Glomerular visceral epithelial cell (primary cell): ENCODE measurements at regions not wholly inside any gene's neighbourhood (a gene's known extent, or its start where the extent isn't known, plus 50 kb on each side); places are given as distances from the start of the nearest gene placed in this dataset.
"Not testable (repeated sequence)": the region's sequence is repeated elsewhere in the genome, so short reads cannot be mapped to it uniquely, and the experiment has no call there.

Experiments used
- DNase-seq: peaks from one replicate; pipeline ENCODE4 v3.0.0-alpha.2; 2016; ENCODE audit errors: extremely low spot score

- no peak for DNase-seq
Observed at GRCh38 chr2:11922294-11922693, 175.9 kb downstream of the LPIN1 start.

DNA sequence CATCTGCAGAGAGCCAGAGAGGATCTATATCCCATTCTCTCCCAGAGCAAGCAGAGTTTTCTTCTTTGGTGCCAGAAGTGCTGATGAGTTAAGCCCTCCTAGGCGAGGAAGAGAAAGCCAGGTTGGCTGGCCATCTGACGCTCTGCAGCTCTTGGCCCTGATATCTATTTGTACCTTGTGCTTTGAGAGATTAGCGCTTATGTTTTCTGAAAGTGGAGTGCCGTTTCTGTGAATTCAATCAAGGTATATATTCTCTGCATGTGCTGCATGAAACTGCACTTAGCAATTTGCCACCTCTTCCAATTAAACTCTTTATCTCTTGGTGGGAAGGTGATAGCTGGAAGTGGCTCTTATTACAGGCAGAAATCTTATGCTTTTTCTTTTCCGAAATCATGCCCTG is 177.5 kb downstream of the LPIN1 start:
- no peak for DNase-seq

- no peak for DNase-seq
Observed at GRCh38 chr2:11925295-11926066, 179.0 kb downstream of the LPIN1 start.

GRCh38 chr2:11930211-11930761 is 183.9 kb downstream of the LPIN1 start:
- no peak for DNase-seq

DNA sequence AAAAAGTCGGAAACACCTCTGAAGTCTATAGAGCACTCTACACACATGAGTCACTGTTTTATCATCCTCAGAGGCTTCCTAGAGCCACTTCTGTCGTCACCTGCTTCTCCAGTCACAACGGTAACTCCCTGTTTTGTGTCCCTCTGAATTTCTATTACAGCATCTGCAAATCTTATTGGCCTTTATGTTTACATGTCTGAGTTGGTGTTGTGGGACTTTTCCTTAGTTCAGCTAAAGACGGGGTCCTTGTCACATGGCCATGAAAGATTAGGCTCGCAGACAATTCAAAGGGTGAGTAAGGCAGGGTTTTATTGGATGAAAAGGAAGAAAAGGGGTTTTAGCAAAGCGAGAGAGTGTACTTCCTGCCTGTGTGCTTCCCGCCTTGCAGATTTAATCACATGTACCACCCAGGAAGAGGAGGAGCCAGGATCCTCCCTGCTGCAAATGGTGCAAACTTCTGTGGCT is 185.6 kb downstream of the LPIN1 start:
- DNase-seq, result no peak

DNA sequence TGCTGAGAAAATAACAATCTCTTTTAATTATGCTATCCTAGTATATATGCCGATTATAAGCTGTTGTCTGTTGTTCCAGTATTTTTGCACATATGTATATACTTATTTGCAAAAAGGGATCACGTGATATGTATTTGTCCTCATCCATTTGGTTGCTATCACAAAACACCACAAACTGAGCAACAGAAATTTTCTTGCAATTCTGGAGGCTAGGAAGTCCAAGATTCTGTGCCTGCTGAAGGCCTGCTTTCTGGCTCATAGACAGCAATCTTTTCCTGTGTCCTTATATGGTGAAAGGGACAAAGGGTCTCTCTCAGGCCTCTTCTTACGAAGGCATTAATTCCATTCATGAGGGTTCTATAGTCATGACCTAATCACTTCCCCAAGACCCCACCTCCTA is 186.5 kb downstream of the LPIN1 start:
- DNase-seq, result no peak

- DNase-seq, result no peak
Observed at GRCh38 chr2:11933854-11934253, 187.4 kb downstream of the LPIN1 start.

DNA sequence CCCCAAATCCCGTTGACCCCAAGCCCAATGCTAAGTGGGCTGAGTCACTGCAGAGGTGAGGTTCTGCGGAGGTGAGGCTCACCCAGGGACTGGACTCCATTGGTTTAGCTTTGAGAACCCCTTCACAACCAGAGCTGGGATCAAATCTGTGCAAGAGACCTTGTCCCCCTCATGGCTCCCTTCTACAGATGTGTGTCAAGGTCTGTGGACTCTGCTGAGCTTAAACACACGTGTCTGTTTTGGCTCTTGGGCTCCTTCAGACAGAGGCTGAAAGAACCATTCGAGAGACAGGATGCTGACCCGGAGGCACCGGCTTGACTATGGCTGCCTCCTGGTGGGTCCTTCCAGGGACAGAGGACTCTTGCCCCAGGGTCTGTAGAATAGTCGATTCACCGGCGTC is 190.3 kb downstream of the LPIN1 start:
- DNase-seq, result no peak

DNA sequence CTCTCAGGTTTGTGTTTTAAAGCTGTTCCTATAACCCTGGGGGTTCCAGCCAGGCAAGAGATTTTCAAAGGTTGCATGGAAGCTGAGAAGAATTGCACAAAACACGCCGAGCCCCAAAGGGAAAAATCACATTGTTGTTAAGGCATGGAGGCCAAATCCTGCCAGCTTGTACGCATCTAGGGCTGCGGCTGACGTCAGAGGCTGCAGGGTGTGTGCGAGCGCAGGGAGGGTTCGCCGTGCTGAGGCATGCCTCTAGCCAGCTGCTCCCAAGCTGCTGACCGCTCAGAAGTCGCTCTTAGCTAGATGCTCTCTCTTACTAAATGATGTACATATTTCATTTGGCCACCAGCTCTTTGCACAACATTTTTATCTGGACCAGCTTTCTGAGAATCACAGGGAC is 191.8 kb downstream of the LPIN1 start:
- DNase-seq, result no peak

DNA sequence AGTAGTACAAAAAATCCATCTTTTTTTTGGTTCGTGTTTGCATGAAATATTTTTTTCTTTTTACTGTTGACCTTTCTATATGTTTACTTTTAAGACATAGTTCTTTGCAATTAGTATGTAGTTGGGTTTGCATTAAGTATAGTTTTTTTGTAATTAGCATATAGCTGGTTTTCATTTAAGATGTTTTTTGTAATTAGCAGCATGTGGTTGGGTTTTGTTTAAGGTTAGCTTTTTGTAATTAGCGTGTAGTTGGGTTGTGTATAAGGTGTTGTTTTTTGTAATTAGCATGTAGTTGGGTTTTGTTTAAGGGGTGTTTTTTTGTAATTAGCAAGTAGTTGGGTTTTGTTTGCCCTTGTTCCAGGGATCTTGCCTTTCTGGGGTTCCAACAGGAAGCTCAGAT is 193.1 kb downstream of the LPIN1 start:
- DNase-seq, result no peak

DNA sequence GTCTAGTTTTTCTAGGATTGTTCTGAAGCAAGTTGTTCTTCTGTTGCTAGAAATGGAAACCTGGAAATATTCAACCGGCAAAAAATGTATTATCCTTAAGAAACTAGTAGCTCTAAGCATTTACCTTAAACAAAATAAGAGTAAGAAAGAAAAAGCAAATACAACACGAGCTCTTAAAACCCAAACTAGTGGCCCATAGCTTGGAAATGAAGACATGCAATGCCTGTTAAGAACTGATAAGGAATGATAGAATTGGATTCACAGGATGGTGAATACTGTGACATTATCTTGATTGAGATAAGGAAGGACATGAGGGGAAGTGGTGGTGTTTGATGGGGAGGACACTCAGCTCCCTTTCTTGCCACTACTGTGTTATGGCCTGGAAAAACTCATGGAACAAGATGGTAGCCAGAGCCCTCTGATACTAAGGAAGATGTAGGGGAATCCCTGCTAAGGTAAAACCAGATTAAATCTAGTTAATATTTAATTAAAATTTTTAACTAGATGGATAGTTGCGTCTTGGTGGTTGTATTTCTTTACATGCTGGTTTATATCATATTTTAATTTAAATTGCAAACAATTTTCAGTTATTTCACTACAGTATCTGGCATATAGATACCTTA is 193.8 kb downstream of the LPIN1 start:
- DNase-seq, result no peak

- DNase-seq, result no peak
Observed at GRCh38 chr2:11940799-11941198, 194.4 kb downstream of the LPIN1 start.

GRCh38 chr2:11941201-11942177 is 195.1 kb downstream of the LPIN1 start:
- no peak for DNase-seq

DNA sequence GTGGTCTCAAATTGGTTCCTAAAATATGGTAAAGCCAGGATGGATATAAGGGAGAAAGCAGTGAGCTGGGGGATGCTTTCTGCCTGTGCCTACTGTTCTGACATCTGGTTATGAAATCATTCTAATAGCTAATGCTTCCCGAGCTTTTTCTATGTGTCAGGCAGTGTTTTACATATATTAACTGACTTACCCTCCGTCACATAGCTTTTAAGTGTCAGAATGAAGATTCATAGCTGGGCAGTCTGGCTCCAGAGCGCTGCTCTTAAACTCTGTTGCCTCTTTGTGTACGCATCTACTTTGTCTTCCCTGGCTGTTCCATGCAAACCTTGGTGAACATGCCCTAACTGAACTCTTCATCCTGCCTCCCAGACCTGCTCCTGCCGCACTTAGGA is 195.7 kb downstream of the LPIN1 start:
- DNase-seq, result no peak

DNA sequence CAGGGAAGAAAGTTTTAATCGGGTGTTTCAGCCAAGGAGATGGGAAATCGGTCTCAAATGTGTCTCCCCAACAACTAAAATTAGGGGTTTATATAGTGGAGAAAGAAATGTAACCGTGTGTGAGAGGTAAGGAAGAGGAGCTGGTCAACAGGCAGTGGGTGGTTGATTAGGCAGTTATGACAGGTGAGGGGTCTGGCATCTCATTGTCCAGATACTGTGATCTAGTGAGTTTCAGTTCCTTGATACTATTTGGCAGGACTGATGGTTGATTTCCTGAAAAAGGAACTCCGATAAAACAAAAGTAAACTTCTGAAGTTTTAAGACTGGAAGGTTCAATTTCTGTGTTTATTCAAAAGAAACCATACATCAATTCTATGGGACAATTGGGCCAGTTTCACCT is 197.9 kb downstream of the LPIN1 start:
- DNase-seq, result no peak

GRCh38 chr2:11945139-11946126 is 199.0 kb downstream of the LPIN1 start:
- no peak for DNase-seq

DNA sequence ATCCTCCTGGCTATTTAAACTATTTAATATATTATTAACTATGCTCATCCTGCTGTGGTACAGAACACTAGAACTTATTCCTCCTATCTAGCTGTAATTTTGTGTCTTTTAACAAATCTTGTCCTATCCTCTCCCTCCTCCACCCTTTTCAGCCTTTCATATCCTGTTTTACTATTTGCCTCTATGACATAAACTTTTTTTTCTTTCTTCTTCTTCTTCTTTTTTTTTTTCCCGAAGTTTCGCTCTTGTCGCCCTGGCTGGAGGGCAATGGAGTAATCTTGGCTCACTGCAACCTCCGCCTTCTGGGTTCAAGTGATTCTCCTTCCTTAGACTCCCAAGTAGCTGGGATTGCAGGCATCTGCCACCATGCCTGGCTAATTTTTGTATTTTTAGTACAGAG is 201.5 kb downstream of the LPIN1 start:
- no peak for DNase-seq

DNA sequence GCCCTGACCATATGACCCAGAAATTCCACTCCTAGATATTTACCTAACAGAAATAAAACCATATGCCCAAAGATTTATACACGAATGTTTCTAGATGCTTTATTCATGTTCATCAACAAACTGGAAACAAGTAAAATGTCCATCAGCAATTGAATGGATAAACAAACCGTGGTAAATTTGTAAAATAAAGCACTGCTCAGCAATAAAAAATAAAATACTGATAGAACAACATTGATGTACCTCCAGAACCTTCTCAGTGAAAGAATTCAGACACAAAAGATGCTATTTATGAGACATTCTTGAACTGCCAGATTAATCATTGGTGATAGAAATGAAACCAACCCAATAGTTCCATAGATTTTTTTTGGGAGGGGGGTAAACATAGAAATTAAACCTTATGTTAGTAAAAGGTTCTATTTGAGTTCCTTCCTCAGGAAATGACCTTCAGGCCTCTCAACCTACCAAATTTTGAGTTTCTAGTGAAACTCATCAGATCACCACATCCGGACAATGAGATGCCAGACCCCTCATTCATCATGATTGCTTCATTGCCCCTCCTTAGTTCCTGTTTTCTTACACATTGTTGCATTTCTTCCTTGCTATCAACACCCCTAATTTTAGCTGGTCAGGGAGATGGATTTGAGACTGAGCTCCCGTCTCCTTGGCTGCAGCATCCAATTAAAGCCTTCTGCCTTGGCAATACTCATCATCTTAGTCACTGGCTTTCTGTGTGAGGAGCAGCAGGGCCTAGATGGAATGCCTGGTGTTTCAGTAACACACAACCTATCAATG is 203.5 kb downstream of the LPIN1 start:
- no peak for DNase-seq

- DNase-seq, result no peak
Observed at GRCh38 chr2:11950896-11951295, 204.5 kb downstream of the LPIN1 start.

DNA sequence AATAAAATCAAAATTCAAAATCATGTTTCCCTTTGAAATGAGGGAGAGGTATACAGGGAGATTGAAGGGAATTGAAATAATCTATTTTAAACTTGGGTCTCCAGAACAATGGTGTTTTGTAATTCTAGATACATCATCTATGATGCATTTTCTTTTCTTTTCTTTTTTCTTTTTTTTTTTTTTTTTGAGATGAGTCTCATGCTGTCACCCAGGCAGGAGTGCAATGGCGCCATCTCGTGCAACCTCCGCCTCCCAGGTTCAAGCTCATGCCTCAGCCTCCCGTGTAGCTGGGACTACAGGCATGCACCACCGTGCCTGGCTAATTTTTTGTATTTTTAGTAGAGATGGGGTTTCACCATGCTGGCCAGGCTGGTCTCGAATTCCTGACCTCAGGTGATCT is 205.1 kb downstream of the LPIN1 start:
- DNase-seq, result not testable (repeated sequence)
